NCI-H524 (cell line): ENCODE measurements at regions not wholly inside any gene's neighbourhood (a gene's known extent, or its start where the extent isn't known, plus 50 kb on each side); places are given as distances from the start of the nearest gene placed in this dataset.

Experiments used
- DNase-seq, 2 experiments: peaks; one replicate each; lab custom pipeline; 2025; lab: John Stamatoyannopoulos, UW

- DNase-seq, result no peak
These were observed 72.0 kb upstream of the FAM20C start for GRCh38 chr7:120164-120991.

DNA sequence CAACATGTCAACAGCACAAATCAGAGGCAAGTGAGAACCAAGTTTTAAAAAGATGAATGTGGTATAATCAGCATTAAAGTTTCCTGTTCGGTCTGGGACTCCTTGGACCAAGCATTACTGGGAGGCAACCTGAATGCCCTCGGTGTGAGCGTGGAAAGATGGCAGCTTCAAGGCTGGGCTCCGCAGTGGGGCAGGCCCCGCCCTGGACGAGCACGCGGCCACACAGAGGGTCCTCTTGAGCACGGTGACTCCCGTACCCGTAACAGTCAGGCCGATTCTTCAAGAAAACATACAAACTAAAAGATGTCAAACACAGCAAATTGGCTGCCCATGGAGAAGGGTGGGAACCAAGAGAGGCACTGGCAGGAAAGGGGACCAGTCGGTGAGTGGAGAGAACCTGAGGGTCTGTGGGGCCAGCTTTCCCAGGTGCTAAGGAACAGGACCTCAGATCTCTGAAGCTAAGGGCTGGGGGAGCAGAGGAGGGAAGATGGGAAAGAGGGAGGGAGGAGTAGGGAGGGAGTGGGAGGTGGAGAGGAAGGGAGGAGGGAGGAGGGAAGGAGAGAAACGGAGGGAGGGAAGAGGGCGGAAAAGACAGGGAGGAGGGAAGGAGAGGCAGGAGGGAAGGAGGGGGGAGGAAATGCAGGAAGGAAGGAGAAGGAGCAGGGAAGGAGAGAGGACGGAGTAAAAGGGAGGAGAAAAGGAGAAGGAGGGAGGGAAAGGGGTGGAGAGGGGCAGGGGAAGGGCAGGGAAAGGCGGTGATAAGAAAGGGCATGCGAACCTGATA, 71.2 kb upstream of the FAM20C start:
- no peak for DNase-seq

GRCh38 chr7:123237-123636, 69.1 kb upstream of the FAM20C start:
- DNase-seq, result no peak

GRCh38 chr7:124130-124949, 68.0 kb upstream of the FAM20C start:
- no peak for DNase-seq

- DNase-seq, result no peak
These were observed 67.3 kb upstream of the FAM20C start for GRCh38 chr7:125061-125475.

DNA sequence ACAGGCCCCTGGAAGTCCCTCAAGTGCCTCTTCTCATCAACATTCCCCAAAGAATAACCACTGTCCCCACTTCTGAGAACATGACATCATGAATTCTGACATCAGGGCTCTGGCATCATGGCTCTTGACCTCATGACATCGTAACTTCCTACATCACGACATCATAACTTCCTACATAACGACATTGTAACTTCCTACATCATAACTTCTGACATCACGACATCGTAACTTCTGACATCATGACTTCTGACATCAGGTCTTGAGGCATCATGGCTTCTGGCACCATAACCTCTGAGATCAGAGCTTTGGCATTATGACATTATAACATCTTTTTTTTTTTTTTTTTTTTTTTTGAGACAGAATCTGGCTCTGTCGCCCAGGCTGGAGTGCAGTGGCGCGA, 66.7 kb upstream of the FAM20C start:
- DNase-seq, result no peak

GRCh38 chr7:126368-126767, 66.0 kb upstream of the FAM20C start:
- no peak for DNase-seq

- no peak for DNase-seq
These were observed 65.2 kb upstream of the FAM20C start for GRCh38 chr7:127064-127598.

- no peak for DNase-seq
These were observed 63.9 kb upstream of the FAM20C start for GRCh38 chr7:128171-129080.

GRCh38 chr7:129366-130221, 62.8 kb upstream of the FAM20C start:
- no peak for DNase-seq

- no peak for DNase-seq
These were observed 62.2 kb upstream of the FAM20C start for GRCh38 chr7:130222-130572.

GRCh38 chr7:130875-131780, 61.2 kb upstream of the FAM20C start:
- peak in 1 of 2 experiments; percentile 4 for DNase-seq

DNA sequence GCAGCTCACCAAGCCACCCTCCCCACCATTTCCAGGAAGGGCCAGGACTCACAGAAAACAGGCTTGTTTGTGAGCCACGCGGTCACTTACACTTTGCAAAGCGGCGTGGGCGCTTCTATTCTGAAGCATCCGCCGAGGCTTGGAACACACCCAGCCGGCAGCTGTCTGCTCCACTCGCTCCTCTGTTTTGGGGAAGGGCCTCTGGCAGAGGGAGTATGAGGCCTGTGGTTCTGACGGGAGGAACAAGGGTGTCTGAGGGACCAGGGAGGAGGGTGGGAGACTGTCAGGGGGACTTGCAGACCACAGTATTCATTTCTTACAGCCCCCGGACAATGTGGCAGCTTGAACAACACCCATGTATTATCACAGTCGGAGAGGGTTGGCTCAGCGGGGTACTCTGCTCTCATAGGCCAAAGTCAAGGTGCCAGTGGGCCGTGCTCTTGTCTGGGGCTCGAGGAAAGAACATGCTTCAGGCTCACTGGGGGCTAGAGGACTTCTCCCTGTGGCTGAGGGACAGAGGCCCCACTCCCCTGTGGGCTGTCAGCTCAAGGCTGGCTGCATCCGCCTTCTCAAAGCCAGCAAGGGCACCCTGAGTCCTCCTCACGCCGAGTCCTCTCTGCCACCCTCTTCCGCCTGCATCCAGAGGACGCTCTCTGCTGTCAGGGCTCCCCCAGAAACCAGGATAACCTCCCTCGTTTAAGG, 60.4 kb upstream of the FAM20C start:
- DNase-seq, result no peak

GRCh38 chr7:132899-133298, 59.5 kb upstream of the FAM20C start:
- no peak for DNase-seq

DNA sequence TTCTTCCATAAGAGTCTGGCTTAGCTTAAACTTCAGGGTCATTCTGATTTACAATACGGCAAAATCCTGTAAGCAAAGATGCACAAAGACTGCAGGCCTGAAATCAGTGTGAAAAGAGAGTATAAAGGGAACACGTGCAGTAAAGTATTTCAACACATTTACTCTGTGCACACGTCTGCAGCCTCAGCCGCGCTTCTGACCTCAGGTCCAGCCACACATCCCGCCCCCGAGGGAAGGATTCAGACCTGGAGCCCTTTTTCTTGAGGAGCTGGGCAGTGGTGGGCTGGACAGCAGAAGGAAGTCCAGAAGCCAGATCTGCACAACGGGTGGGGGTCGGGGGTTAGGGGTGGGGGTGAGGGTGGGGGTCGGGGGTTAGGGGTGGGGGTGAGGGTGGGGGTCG, 58.9 kb upstream of the FAM20C start:
- no peak for DNase-seq

DNA sequence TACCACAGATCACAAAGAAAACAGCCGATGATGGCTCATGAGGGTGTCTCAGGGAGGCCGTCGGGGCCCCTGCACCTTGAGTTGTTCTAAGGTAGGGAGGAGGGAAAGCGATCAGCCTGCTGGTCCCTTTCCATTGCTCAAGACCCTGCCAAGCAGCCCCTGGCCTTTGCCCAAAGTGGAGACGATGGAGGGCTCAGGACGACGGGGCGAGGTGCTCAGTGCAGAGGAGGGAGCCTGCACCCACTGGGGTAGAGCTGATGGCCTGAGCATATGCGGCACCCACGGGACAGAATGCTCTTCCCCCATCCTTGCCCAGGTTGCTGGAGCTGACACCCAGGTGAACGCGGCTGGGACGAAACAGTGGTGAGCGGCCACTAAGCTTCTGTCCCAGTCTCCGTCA, 58.3 kb upstream of the FAM20C start:
- no peak for DNase-seq

DNA sequence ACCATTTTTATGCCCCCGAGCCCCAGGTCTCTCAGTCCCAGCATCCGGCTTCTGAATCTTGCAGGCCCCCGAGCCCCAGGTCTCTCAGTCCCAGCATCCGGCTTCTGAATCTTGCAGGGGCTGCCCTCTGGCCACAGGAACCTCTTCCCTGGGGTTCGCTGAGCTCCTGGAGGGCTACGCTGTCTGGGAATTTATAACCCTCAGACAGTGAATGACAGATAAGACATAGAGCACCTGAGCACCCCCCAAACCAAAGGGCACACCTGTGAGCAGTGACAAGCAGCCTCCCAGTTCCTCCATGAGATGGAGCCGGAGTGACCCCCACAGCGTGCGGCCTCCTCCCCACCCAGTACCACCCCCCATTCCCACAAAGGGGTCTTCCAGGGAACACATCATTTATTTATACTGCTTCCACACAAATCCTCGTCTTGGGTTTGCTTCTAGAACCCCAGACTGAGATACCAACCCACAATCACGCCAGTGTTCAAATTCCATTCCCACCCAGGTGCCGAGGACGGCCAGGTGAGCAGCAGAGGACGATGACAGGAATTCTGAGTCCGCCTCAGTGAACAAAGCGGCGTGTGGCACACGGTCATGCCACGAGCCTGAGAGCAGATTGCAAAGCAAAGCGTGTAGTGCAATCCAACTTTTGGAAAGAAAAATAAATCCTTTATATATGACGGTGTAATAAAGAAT, 57.7 kb upstream of the FAM20C start:
- DNase-seq, result no peak

DNA sequence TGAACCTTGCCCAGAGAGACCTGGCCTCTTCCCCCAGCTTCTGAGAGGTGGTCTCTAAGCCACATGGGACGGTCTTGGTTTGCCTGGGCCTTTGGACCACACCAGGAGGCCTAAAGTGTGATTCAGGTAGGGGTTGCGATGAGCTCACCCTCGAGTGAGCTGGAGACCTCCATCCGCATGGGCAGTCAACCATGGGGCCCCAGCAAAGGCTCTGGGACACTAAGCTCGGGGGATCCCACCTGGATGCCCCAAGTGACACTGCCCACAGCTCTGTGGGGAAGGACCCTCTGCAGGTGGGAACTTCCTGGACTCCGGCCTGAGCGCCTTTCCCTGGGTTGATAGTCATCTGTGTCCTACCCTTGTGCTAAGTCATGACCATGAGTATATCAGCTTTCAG, 57.1 kb upstream of the FAM20C start:
- no peak for DNase-seq
